HG03342 (cell line): ENCODE measurements at regions not wholly inside any gene's neighbourhood (a gene's known extent, or its start where the extent isn't known, plus 50 kb on each side); places are given as distances from the start of the nearest gene placed in this dataset.
"Not testable (repeated sequence)": the region's sequence is repeated elsewhere in the genome, so short reads cannot be mapped to it uniquely, and the experiment has no call there.

Experiments
- ATAC-seq: cut with Tn5 transposase; IDR thresholded peaks from one replicate; pipeline ENCODE4 v1.9.1; 2021; ENCODE audit warnings: mild to moderate bottlenecking, moderate library complexity; ENCODE audit not compliant: unreplicated experiment

GRCh38 chr13:33545492-33545891, 259.9 kb upstream of the STARD13 start:
- ATAC-seq: no peak

GRCh38 chr13:33547035-33547434, 261.5 kb upstream of the STARD13 start:
- ATAC-seq: no peak

DNA sequence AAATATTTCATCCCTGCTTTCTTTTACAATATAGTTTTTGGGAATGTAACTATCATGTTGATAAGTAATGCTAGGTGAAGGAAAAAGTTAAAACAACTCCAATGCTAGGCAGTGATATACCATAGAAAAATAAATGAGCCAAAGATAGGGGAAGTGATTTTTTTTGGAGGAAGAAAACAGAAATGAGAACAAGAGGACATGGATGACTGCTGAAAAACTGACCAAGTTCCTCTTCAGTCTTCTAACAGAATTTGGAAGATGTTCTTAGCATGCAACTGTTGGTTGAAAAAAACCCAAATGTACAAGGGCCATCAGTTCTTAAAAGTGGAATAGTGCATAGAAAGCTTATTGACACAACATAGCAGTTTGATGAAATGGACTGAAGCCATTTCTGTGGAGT, 262.5 kb upstream of the STARD13 start:
- no peak for ATAC-seq

DNA sequence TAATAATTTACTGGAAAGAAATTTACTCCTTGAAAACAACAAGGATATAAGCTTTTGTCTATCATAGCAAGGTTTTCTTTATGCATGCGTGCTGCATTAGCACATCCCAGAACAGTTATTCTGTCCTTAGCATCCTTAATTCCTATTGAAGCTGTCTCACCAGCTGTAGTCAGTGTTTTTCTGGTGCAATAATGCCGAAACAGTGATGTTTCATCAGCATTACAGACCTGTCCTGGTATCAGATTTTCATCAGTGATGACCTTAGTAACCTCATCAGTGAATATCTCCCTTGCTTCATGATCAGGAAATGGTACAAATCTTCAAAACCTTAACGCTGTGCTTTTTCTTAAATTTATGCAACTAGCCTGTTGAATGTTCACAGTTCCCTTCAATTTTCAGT, 264.7 kb upstream of the STARD13 start:
- ATAC-seq: no peak

GRCh38 chr13:33550885-33551284, 265.3 kb upstream of the STARD13 start:
- peak; percentile 50 for ATAC-seq

- ATAC-seq: peak; percentile 82
Measured at GRCh38 chr13:33554919-33555791, 262.8 kb upstream of the RFC3 start.

DNA sequence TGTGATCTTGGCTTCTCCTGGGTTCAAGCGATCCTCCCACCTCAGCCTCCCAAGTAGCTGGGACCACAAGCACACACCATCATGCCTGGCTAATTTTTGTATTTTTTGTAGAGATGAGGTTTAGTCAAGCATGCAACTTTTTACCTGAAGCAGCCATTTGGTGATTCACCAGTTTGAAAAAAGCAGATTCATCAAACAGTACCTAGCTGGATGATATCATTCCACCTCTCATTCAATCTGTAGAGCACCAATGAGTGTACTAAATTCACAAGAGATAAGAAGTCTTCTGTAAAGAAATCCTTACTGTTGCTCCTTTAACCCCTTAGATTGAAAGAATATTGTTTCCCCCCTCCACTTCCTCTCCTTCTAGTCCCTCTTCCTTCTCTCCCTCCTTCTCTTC, 261.1 kb upstream of the RFC3 start:
- ATAC-seq: no peak

DNA sequence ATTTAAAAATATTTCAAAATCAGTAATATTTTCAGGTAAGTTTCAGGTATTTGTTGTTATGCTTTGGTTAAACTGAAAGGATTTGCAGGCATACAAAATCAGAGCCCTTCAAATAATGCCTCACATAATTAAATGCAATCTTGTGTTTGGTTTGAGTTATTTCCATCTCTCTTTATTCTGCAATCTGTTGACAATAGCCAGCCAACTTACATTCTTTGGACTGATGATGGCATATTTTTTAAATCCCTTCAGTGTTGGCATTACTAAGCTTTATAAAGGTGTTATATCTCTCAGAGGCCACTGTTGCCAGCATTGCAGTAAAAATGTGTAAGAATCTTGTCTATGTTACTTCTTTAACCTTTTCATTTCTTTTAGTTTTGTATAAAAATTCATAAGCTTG, 257.2 kb upstream of the RFC3 start:
- ATAC-seq: no peak

- ATAC-seq: no peak
Measured at GRCh38 chr13:33561627-33562026, 256.3 kb upstream of the RFC3 start.

DNA sequence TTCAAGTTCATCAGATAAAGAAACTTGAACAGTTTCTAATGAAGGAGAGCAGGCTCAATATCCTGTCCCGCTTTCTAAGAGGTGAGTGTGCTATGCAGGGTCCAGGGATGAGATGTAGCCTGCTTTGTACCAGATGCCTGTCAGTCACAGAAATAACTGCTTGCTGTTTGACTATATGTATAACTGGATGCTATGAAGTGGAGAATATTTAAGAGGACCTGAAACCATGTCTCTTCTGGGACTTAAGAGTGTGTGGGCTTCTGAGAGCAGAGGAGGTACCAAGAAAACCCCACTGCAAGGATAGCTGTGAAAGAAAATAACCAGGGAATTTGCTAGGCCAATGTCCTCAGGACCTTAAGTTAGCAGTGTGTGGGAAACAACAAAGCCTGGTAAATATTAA, 246.3 kb upstream of the RFC3 start:
- ATAC-seq: peak; percentile 73

GRCh38 chr13:33572322-33572721, 245.6 kb upstream of the RFC3 start:
- ATAC-seq: not testable (repeated sequence)

- no peak for ATAC-seq
Measured at GRCh38 chr13:33575378-33575777, 242.6 kb upstream of the RFC3 start.

DNA sequence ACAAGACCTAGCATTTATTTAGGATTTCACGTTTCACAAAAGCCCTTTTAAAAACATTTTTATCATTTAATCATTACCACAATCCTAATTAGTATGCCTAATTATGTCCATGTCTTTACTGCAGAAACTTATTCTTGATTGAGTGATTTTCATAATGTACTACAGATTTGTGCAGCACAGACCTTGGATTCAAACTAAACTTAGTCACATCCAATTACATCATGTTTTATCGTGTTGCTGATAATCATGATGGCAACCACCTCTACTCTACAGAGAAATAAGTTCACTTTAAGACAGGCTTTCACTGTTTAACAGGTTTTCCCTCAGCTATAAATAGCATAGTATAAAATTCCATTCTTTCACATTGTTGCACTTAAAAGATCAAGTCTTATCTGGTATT, 240.9 kb upstream of the RFC3 start:
- no peak for ATAC-seq

DNA sequence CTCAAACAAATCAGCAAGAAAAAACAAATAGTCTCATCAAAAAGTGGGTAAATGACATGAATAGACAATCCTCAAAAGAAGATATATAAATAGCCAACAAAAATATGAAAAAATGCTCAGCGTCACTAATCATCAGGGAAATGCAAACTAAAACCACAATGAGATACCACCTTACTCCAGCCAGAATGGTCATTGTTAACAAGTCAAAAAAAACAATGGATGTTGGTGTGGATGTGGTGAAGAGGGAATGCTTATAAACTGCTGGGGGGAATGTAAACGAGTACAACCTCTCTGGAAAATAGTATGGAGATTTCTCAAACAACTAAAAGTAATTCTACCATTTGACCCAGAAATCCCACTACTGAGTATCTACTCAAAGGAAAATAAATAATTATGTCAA, 239.2 kb upstream of the RFC3 start:
- ATAC-seq: no peak

DNA sequence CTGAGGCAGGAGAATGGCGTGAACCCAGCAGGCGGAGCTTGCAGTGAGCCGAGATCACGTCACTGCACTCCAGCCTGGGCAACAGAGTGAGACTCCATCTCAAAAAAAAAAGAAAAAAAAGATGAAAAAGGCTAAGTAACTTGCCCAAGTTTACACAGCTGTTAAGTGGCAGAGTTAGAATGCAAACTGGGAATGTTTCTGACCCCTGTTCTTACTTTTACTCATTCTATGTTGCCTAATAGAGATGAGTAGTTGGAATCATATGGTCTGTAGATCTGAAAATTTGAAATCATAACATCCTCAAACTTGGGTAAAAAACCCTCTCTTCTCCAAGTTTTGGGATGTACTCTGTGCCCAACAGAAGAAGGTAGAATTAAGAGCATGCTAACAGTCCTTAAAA, 235.8 kb upstream of the RFC3 start:
- ATAC-seq: no peak

- ATAC-seq: no peak
Measured at GRCh38 chr13:33583398-33583797, 234.6 kb upstream of the RFC3 start.

DNA sequence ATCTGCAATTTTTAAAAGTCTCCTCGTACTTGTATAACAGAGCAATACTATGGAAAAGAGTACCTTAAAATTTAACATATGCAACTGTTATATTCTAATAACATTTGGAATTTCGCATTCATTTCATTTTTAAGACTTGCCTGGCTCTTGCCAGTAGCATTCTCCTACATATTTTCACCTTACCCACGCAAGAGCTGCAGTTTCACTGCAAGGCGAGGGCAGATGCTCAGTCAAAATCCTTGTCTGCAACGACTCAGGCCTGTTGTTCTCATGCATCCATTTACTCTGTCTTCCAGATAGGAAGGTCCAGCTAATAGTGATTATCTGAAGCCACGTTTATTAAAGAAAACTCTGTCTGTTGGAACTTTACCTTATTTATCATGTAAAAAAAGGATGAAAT, 227.0 kb upstream of the RFC3 start:
- ATAC-seq: no peak

DNA sequence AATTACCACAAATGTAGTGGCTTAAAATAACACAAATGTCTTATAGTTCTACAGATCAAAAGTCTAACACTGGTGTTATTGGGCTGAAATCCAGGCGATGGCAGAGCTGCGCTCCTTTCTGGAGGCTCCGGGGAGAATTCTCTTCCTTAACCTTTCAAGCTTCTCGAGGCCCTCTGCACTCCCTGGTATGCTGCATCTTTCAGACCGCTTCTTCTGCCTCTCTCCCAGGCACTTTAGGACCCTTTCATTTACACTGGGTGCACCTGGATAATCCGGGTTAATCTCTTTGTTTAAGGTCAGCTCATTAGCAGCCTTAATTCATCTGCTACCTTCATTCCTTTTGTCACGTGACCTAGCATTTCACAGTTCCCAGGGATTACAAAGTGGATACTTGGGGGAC, 211.3 kb upstream of the RFC3 start:
- ATAC-seq: no peak

DNA sequence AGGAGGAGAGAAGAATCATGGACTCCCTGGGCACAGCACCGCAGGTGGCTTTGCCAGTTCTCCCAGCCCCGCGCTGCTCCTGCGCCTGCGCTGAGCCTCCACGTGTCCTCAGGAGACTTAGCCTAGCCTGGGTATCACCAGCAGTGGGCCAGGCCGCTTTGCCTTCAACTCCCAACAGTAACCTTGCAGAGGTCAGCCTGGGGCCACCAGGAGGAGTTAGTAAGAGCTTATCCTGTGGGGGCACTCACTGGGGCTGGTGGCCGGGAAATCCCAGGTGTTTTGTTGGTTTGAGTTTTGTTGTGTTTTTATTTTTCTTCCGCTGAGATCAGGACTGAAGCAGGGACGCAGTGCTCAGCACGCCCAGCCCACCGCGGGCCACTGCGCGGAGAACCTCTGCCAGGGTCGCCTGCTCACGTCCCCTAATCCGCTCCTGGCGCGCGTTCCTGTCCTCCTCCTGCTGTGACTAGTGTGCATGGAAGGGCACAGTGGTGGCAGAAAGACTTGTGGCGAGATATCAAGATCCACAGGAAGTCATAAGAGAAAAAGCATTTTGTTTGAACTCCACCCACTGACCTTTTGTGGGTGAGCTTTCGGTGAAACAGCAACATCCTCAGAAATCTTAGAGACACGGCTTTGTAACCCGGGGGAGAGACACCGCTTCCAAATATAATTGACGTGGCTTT, 207.4 kb upstream of the RFC3 start:
- no peak for ATAC-seq

- no peak for ATAC-seq
Measured at GRCh38 chr13:33611121-33611805, 206.7 kb upstream of the RFC3 start.

DNA sequence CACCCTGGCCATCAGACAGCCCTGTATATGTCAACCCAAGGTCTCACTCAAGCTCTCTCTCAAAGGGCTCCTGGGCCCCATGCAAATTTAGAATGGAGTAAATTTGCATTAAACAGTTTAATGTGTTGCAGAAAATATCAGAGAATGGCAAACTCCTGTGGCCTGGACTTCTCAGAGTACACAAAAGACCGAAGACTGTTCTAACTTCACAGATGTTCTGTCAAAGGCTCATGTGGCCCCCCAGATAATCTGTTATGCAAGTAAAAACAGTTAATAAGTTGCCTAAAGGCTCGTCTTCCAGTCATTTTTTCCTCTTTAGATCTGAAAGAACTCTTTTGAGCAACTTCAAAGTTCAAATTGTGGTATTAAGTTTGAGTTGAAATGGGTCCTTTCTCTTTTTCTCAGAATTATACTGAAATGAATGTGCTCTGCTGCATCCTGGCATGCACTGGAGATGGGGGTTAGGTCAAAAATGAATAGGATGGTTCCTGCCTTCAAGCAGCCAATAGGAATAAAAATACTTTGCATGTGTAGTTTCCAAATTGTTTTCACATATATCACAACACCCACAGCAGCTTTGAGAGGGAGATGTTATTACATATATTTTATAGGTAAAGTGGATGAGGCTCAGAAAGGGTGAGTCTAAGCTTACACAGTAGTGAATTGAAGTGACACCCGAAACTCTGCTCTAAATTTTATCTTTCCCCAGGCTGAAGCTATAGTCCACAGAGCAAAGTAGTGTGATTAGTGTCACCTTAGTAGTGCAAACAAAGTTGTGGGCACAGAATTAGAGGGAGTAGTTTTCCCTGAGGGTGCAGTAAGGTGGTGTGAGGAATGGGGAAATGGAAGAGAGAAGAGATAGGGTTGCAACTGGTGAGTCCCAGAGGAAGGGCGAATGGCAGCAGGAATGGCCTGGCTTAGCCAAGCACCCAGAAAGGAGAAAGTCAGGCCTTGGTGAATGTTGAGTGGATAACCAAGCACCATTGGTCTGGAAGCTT, 205.0 kb upstream of the RFC3 start:
- ATAC-seq: no peak
